ENCODE measurements at regions not wholly inside any gene's neighbourhood (a gene's known extent, or its start where the extent isn't known, plus 50 kb on each side); places are given as distances from the start of the nearest gene placed in this dataset.
A peak's percentile ranks its signal among the peaks of the same experiment; 100 is the strongest.
"Not testable (repeated sequence)": the region's sequence is repeated elsewhere in the genome, so short reads cannot be mapped to it uniquely, and the experiment has no call there.

DNA sequence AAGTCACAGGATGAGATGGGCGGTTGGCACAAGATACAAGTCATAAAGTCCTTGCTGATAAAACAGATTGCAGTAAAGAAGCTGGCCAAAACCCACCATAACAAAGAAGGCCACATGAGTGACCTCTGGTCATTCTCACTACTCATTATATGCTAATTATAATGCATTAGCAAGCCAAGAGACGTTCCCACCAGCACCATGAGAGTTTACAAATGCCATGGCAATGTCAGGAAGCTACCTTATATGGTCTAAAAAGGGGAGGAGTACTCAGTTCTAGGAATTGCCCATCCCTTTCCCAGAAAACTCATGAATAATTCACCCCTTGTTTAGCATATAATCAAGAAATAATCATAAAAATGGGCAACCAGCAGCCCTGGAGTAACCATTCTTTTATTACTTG lies 74.9 kb upstream of the APP start:
- H3K4me3 ChIP-seq (ENCODE audit: low read length) = no peak overlapping the region

DNA sequence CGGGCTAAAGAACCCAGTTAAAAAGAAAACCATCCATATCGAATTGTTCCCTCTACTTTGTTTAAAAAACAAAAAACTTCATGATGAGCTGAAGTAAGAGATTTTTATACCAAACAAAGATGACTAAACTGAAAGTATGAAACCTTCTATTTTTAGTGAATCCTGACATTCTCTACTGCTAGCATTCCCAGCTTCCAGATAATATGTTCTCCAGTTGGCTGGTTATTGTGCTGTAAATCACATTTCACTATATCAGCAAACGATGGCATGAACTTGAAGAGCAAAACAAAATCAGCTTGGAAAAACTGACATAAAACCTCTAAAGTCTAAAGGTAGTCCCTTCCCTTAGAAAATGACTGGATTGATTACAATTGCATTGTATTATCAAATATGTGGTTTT lies 68.1 kb upstream of the APP start:
- H4K20me1 ChIP-seq (ENCODE audit: insufficient read depth, low read length) = no peaks in the 10 kb centered on the region

More for the DNA sequence above, 74.9 kb upstream of the APP start:
- H3K4me1 ChIP-seq (ENCODE audit: low read length) = no peaks in the 10 kb centered on the region
- H3K27ac ChIP-seq (ENCODE audit: low read length) = no peak overlapping the region
- H3K9ac ChIP-seq (ENCODE audit: low read length) = no peak overlapping the region
- TF ChIP-seq, protein P1, sequence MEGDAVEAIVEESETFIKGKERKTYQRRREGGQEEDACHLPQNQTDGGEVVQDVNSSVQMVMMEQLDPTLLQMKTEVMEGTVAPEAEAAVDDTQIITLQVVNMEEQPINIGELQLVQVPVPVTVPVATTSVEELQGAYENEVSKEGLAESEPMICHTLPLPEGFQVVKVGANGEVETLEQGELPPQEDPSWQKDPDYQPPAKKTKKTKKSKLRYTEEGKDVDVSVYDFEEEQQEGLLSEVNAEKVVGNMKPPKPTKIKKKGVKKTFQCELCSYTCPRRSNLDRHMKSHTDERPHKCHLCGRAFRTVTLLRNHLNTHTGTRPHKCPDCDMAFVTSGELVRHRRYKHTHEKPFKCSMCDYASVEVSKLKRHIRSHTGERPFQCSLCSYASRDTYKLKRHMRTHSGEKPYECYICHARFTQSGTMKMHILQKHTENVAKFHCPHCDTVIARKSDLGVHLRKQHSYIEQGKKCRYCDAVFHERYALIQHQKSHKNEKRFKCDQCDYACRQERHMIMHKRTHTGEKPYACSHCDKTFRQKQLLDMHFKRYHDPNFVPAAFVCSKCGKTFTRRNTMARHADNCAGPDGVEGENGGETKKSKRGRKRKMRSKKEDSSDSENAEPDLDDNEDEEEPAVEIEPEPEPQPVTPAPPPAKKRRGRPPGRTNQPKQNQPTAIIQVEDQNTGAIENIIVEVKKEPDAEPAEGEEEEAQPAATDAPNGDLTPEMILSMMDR (IDR thresholded peaks at IDR 0.05; ENCODE audit: low read depth, low read length) = no peak
- TF ChIP-seq EZH2phosphoT487 (IDR thresholded peaks at IDR 0.05; ENCODE audit: low read depth) = no peak
- no peaks in the 10 kb centered on the region for H3K27me3 ChIP-seq (ENCODE audit: low read depth, low read length)
- no peak overlapping the region for H2AFZ ChIP-seq (ENCODE audit: low read depth, low read length)
- no peaks in the 10 kb centered on the region for H4K20me1 ChIP-seq (ENCODE audit: insufficient read depth, low read length)
- H3K9me3 ChIP-seq (ENCODE audit: insufficient read depth, low read length) = no peaks in the 10 kb centered on the region
- no peaks in the 10 kb centered on the region for H3K36me3 ChIP-seq (replicated peaks; ENCODE audit: low read depth, low read length)
- H3K79me2 ChIP-seq (ENCODE audit: low read length) = no peaks in the 10 kb centered on the region
- no peak overlapping the region for H3K4me2 ChIP-seq (ENCODE audit: low read length)

DNA sequence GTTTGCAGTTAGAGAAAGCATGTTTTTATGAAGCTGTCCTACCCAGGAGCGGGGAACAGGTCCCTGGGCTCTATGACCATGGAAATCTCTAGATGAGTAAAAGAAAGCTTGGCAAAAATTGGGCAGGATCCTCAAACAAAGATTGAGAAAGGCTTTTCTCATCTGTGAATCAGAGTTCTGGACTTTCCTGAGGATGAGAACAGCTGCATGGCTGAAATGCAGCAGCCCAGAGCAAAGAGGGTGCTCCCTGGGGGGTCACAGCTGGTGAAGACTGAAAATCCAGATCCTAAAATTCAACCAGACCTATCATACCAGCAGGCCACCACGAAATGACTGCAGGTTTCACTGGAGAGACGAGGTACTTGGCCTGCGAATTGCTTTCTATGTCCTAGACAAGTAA lies 65.7 kb upstream of the APP start:
- Histone ChIP-seq H3K4me2 (ENCODE audit: low read length) (peak overlapping the region; percentile 26; the same call in 1 of the 2 replicates), H3K9ac (ENCODE audit: low read length) (no peak overlapping the region), H3K79me2 (ENCODE audit: low read length) (no peaks in the 10 kb centered on the region), H3K9me3 (ENCODE audit: insufficient read depth, low read length) (no peaks in the 10 kb centered on the region), H3K27me3 (ENCODE audit: low read depth, low read length) (no peaks in the 10 kb centered on the region), H2AFZ (ENCODE audit: low read depth, low read length) (no peak overlapping the region), H3K27ac (ENCODE audit: low read length) (no peak overlapping the region), H3K36me3 (replicated peaks; ENCODE audit: low read depth, low read length) (no peaks in the 10 kb centered on the region), H4K20me1 (ENCODE audit: insufficient read depth, low read length) (no peaks in the 10 kb centered on the region), H3K4me1 (ENCODE audit: low read length) (no peaks in the 10 kb centered on the region), H3K4me3 (ENCODE audit: low read length) (no peak overlapping the region)
- no peak for TF ChIP-seq EZH2phosphoT487 (IDR thresholded peaks at IDR 0.05; ENCODE audit: low read depth)
- TF ChIP-seq, protein P1 (IDR thresholded peaks at IDR 0.05; ENCODE audit: low read depth, low read length) = no peak

More for the DNA sequence above, 68.1 kb upstream of the APP start:
- Histone ChIP-seq H2AFZ (ENCODE audit: low read depth, low read length) (no peak overlapping the region), H3K9ac (ENCODE audit: low read length) (no peak overlapping the region), H3K9me3 (ENCODE audit: insufficient read depth, low read length) (no peaks in the 10 kb centered on the region), H3K27me3 (ENCODE audit: low read depth, low read length) (no peaks in the 10 kb centered on the region), H3K36me3 (replicated peaks; ENCODE audit: low read depth, low read length) (no peaks in the 10 kb centered on the region), H3K4me2 (ENCODE audit: low read length) (no peak overlapping the region), H3K4me3 (ENCODE audit: low read length) (no peak overlapping the region), H3K27ac (ENCODE audit: low read length) (no peak overlapping the region), H3K4me1 (ENCODE audit: low read length) (no peaks in the 10 kb centered on the region), H3K79me2 (ENCODE audit: low read length) (no peaks in the 10 kb centered on the region)
- TF ChIP-seq, protein P1 (IDR thresholded peaks at IDR 0.05; ENCODE audit: low read depth, low read length) = no peak
- no peak for TF ChIP-seq EZH2phosphoT487 (IDR thresholded peaks at IDR 0.05; ENCODE audit: low read depth)

DNA sequence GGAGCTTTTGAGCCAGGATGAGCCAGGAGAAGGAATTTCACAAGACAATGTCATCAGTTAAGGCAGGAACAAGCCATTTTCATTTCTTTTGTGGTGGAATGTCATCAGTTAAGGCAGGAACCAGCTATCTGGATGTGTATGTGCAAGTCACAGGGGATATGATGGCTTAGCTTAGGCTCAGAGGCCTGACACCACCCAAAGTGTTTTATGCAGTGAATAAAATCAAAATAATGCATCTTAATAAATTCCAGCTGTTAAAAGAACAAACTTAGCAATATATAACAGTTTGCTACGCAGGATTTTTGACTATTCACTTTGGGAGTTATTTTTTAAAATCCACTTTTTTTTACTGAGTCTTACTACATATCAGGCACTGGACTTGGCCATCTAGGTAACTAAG lies 62.7 kb upstream of the APP start:
- H3K4me2 ChIP-seq (ENCODE audit: low read length); H3K4me1 ChIP-seq (ENCODE audit: low read length); H3K36me3 ChIP-seq (replicated peaks; ENCODE audit: low read depth, low read length); H4K20me1 ChIP-seq (ENCODE audit: insufficient read depth, low read length); H3K79me2 ChIP-seq (ENCODE audit: low read length); H3K27ac ChIP-seq (ENCODE audit: low read length); H3K9me3 ChIP-seq (ENCODE audit: insufficient read depth, low read length); H3K9ac ChIP-seq (ENCODE audit: low read length); H3K27me3 ChIP-seq (ENCODE audit: low read depth, low read length); H2AFZ ChIP-seq (ENCODE audit: low read depth, low read length); H3K4me3 ChIP-seq (ENCODE audit: low read length): not testable (repeated sequence)

DNA sequence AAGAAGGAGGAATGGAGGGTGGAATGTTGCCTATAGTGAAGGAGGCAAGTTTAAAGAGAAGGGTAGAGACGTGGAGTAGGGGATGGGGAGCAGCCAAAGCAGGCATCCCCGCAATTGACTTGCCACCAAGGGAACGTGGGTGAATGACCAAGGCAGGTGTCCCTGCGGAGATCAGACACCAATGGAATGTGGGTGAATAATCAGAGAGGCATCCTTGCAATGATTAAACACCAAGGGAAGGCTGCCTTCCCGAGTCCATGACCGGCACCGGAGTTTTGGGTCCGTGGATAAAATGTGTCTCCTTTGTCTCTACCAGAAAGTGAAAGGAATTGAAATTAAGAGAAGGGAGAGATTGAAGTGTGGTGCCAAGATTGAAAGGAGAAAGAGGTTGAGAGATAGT lies 61.9 kb upstream of the APP start:
- not testable (repeated sequence) for H3K9ac ChIP-seq (ENCODE audit: low read length); H3K4me2 ChIP-seq (ENCODE audit: low read length); H3K27me3 ChIP-seq (ENCODE audit: low read depth, low read length); H3K4me1 ChIP-seq (ENCODE audit: low read length); H3K9me3 ChIP-seq (ENCODE audit: insufficient read depth, low read length); H3K4me3 ChIP-seq (ENCODE audit: low read length); H2AFZ ChIP-seq (ENCODE audit: low read depth, low read length); H3K36me3 ChIP-seq (replicated peaks; ENCODE audit: low read depth, low read length); H3K79me2 ChIP-seq (ENCODE audit: low read length); H3K27ac ChIP-seq (ENCODE audit: low read length); H4K20me1 ChIP-seq (ENCODE audit: insufficient read depth, low read length)

Measured in OCI-LY3 (cell line).